Jurkat, Clone E6-1 (cell line): ENCODE measurements at regions not wholly inside any gene's neighbourhood (a gene's known extent, or its start where the extent isn't known, plus 50 kb on each side); places are given as distances from the start of the nearest gene placed in this dataset.

Experiments used
- DNase-seq: peaks from one replicate; pipeline ENCODE4 v3.0.0-alpha.2; 2011; ENCODE audit warnings: low read depth, low spot score
- H3K4me3 ChIP-seq: 2 replicates; pipeline ENCODE4 v1.5.1; 2011; ENCODE audit warnings: mild to moderate bottlenecking, low read length, control low read depth, moderate library complexity

DNA sequence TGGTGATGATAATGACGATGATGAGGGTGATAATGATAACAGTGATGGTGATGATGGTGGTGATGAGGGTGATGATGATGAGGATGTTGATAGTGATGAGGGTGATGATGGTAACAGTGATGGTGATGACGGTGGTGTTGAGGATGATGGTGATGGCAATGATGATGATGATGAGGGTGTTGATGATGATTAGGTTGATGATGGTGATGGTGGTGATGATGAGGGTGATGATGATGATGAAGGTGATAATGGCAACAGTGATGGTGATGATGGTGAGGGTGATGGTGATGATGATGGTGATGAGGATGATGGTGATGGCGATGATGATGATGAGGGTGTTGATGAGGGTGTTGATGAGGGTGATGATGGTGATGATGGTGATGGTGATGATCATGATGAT lies 93.8 kb upstream of the ZNF469 start:
- no peak for DNase-seq
- H3K4me3 ChIP-seq, result no peak overlapping the region

DNA sequence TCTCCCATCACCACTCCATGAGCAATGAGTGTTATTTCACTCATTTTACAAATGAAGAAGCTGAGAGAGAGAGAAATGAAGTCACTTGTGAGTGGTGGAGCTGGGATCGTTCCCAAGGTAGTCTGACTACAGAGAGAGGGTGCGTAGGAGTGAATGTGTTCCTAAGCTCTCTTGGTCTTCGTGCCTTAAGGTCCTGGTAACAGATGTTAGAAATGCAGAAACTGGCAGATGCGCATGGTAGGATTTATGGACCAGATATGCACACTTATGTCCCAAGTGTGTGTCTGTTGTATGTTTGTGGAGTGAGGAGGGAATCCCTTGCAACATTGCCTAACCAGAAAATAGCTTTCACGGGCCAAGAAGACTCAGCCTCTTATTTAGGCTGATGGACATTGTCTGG lies 93.2 kb upstream of the ZNF469 start:
- H3K4me3 ChIP-seq, result no peak overlapping the region
- DNase-seq, result no peak

DNA sequence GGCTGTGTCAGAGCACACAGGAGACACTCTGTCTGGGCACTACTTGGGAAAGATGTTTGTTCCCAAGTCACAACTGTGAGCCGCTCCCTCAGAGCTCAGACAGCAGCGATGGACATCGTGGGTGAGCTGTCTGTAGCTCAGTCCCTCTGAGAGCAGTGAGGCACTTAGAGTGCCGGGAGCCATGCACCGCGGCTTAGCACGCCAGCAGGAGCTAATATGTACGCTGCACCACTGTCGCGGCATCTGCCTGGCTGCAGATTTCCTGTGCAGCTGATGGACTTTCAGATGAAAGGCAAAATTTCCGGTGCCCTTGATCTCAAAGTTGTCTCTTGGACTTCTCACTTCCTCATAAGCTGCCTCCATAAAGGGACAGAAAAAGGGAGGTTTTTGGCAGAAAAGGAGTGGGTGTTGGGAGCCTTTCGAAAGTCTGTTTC lies 92.8 kb upstream of the ZNF469 start:
- no peak overlapping the region for H3K4me3 ChIP-seq
- DNase-seq, result no peak

DNA sequence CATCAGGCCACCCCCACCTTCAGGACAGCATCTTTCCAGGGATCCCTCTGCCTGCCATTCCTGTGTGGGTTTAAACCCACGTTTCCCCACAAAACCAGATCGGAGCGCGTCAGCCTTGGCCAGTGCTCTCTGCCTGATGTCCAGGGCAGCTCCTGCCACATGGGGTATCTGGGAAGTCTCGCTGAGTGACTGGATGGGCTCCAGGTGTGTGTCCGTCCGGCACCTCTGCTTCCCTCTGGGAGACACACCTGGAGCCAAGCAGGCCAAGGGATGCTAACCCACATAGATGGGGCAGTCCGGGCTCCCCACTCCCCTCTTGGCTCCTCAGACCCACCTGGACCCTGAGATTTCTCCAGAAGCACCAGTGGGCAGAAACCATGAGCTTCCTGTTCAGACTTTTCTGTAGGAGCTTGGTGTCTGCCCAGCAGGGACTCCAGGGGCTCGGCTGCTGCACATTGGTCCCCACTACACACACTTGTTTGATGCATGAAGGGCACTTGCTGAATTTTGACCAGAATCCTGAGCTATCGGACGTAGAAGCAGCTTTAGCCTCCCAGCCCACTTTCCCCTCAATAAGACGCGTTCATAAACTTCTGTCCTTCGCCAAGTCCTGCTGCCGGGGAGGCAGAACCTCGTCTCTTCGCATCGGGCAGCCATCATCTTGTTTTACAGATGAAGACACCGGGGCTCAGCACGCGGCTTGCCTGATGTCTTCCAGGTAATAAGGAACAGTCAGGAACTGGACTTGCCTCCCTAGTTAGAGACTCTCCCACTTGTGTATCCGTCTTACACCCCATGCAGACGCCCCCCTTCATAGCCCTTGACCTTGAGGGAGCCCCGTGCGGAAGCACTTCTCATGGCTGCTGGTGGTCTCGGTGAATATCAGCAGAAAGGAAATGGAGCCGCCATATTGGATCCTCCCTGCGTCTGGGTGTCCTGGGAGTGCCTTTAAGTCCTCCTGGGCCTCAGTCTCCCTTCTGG lies 91.6 kb upstream of the ZNF469 start:
- no peak overlapping the region for H3K4me3 ChIP-seq
- no peak for DNase-seq

DNA sequence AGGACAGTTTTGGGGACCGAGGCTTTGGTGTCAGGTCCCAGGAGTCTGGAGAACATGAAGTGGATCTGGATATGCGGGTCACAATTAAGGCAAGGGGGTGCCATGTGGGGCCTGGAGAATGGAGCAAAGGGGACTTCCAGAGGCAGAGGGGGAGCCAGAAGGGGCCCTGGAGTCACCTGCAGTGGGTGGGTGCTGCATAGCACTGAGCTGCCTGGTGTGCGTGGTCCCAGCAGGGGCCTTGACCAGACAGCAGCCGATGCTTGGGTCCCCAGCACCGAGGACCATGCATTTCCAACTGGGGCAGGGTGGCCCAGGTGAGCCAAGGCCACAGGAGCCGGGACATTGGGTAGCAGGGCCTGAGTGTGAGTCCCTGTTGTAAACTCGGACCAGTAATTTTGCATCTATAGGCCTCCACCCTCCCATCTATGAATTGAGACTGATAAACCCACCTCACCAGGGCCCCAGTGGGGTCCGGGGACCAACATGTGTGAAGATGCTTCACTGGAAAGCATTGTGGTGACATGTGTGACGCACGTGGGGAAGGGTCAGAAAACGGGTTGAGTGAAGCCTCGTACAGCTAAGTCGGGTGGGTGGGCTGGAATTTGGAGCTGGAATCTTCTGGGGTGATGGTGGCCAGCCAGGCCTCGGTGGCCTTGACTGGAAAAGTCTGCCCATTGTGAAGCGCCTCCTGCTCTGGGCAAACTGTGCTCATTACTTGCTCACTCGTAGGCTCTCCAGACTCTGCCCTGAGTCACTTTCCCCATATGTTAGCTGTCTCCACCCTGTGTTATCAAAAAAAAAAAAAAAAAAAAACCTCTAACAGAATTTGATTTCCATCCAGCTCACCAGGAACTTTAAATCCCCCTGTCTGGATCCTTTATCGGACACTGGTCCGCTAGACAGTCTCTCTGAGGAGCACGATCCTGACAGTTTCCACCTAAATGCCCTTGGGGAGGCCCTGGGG lies 90.5 kb upstream of the ZNF469 start:
- no peak for DNase-seq
- no peak overlapping the region for H3K4me3 ChIP-seq

DNA sequence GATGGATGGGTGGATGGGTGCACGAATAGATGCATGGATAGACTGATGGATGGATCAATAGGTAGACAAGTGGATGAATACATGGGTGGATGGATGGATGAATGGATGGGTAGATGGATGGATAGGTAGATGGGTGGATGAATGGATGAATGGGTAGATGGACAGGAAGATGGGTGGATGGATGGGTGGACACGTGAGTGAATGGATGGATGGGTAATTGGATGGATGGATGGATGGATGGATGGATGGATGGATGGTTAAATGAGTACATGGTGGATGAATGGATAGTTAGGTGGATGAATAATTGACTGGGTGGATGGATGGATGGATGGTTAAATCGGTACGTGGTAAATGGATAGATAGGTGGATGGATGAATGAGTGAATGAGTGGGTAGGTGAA lies 89.7 kb upstream of the ZNF469 start:
- H3K4me3 ChIP-seq, result no peak overlapping the region
- DNase-seq, result no peak

DNA sequence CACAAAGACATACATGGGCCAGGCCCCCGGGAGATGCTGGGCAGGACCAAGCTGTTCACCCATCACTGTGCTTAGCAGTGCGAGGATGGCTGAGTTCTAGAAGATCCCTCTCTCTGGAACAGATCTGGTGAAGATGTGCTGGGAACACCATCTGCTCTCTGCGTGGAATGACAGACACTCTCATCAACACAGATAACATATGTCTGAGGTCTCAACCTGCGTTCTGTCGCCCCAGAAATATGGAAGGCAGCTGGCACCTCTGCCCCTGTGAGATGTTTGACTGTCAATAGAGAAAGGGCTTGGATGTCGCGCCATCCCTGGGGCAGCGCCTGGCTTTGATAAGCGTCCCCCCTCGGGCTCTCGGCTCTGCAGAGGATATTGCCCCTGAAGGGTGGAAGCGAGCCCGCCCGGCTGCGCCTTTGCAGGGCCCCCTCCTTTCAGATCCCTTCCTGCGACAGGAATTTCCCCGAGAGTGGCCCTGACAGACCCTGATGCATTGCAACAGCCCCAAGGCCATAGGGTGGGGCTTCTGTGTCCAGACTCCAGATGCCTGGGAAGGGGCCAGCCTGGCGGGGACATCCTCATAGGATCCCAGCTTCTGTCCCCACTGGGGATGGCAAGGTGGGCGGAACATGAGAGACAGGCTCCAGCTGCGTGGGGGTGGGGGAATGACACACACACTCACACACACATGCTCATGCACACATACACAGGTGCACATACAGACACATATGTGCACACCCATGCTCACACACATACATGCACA lies 86.9 kb upstream of the ZNF469 start:
- no peak for DNase-seq
- H3K4me3 ChIP-seq, result no peak overlapping the region

DNA sequence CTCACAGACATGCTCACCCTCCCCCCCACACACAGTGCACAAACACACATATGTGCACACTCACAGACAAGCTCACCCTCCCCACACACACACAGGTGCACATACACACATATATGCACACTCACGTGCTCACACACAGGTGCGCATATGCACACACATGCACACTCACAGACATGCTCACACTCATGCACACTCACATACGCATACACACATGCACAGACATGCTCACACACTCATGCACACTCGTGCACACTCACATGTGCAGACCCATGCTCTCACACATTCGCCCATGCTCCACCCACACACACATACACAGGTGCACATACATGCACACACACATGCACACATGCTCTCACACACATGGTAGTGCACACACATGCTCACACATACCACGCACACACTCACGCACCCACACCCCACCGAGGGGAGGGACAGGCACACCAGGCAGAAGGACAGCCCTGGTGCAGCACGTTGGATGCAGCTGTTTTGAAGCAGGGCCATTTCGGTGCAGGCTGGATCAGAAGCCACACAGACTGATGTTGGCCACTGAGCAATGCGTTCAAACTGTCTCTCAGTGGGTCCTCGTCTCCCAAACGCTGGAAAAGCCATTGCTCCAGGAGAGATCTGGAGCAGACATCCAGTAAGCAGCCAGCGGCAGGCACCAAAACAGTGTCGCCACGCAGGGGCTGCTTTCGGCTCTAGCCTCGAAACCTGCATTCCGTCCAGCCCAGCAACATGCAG lies 86.2 kb upstream of the ZNF469 start:
- H3K4me3 ChIP-seq, result no peak overlapping the region

DNA sequence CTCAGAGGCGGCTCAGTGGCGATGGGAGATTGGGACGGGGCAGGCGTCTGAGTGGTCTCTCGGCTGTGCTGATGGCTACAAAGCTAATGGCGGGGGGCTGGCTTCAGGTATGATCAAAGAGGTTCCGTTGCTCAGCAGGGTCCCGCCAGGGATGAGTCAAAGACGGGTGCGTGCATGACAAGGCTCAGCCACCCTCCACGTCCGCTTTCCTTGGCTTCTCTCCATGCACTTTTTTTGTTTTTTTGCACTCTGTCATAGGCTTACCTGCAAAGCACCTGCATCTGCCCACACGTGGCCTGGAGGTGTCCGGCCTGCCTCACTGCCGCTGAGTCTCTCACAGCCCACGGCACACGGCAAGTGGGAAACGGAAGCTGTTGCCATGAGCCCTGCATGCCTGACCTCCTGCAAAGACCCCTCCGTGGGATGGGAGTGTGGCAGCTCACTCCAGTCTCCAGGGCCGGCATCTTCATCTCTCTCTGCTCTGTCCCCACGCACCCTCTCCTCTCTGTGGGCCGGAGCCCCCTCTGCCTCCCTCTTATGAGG lies 85.5 kb upstream of the ZNF469 start:
- no peak overlapping the region for H3K4me3 ChIP-seq
- no peak for DNase-seq

More for the DNA sequence above, 86.2 kb upstream of the ZNF469 start:
- DNase-seq, result no peak

DNA sequence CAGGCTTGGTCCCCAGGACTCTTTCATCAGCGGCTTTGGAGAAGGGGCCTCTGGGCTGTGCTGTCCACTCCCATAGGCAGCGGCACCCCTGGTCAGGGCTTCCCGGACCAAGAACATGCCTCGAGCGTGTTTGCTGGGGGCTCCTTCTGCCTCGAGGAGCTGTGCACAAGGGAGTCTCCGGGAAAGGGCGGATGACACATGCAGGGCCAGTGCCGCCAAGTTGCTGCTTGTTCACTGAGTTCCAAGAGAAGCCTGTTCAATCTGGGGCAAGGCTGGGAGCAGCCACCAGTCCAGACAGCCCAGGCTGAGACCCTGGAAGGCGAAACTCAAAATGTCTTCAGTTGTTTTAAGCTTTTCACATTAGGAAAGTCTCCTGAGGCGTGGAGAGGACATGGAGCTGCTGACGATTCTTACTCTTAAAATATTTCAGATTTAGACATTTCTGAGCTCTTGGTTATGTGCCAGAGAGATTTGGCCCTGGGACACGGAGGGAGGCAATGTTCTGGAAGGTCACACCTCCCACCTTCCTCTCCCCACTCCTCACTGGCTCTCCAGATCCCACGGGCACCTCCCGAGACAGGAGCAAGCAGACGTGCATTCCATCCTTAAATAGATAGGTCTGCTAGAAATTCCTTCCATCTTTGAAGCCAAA lies 84.5 kb upstream of the ZNF469 start:
- DNase-seq, result no peak
- no peak overlapping the region for H3K4me3 ChIP-seq

DNA sequence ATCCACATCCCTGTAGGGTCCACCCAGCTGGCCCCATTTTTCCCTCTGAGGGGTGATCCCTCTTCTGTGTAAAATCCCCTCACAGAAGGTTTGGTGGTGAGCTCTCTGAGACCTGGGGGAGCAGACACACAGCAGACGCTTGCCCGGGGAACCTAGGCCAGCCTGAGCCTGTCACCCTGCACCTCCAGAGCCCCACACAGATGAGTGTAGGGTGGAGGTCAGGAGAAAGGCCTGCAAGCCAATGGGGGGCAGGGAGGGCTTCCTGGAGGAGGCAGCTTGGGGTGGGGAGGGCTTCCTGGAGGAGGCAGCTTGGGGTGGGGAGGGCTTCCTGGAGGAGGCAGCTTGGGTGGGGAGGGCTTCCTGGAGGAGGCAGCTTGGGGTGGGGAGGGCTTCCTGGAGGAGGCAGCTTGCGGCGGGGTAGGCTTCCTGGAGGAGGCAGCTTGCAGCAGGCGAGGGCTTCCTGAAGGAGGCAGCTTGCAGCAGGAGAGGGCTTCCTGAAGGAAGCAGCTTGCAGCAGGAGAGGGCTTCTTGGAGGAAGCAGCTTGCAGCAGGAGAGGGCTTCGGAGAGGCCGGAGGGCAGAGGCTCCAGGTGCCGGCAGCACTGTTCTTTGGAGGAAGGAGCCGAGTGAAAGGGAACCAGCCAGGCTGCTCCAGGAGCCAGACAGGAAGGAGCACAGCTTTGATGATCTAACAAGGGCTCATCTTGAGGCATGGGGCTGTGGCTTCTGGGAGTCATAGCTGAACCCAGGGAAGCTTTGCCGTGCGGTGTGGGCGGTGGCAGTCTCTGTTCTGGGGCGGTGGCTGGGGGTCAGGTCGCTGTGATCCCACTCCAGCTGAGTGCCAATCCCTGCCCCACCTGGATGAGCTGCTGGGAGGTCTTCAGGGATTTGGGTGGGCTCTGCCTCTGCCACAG lies 83.7 kb upstream of the ZNF469 start:
- DNase-seq, result no peak
- H3K4me3 ChIP-seq, result no peak overlapping the region

DNA sequence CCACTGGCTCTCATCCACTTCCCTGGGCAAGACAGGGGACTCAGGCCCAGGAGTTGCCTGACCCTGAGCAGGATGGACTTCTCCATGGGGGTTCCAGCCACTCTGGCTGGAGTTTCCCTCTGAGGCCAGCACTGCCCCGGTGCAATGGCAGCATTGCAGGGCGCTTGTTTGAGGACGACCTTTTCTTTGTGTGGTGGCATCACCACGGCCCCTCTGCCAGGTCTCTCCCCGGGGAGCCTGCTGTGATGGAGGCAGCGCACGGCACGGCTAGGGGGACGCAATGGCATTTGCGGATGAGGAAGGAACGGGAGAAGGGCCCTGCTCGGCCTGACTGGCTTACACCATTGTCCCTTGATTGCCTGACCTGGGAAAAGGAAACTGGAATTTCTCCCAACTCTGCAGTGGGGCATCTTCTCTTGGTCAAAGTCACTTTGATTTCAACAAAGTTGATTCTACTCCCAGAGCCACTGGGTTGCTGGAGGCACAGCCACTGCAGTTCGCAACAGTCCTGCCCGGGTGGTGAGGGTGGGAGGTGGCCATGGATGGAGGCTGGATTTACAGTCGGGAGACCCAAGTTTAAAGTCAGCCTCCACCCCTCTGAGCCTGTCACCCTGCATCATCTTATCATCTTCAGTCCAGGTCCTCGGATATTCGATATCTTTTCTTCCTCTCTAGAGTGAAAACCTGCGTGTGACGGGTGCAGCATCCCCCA lies 82.9 kb upstream of the ZNF469 start:
- no peak overlapping the region for H3K4me3 ChIP-seq
- no peak for DNase-seq

DNA sequence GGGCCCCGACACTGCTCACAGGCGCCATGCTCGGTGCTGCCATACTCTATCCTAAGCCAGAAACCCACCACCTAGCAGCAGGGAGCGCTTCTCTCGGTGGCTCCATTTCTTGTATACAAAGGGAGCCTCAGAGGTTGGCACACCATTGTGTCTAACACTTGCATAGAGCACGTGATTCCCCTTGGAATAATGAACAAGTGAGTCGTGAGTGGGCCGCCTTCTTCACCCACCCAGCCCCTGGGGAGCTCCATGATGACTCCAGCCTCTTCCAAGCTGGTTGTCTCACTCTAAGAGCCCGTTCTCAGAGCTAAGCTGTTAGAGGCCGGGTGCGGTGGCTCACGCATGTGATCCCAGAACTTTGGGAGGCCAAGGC lies 82.3 kb upstream of the ZNF469 start:
- no peak for DNase-seq
- H3K4me3 ChIP-seq, result no peak overlapping the region

DNA sequence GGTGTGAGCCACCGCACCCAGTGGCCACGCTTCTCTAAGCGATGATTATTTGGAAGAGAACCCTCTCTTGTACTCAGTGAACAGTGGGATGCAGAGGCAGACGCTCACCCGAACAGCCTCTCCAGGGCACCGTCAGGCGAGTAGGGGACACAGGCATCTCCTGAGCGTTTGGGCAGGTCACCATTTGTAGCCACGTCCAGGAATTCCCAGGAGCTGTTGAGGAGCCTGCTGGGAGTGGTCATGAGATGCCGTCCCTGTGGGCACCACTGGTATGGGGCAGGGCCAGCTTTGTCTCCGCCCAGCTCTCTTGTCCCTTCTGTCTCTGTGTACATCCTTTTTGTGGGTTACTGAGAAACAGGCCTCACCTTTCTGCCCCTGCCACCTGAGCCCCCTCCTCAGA lies 81.3 kb upstream of the ZNF469 start:
- H3K4me3 ChIP-seq, result no peak overlapping the region
- no peak for DNase-seq

DNA sequence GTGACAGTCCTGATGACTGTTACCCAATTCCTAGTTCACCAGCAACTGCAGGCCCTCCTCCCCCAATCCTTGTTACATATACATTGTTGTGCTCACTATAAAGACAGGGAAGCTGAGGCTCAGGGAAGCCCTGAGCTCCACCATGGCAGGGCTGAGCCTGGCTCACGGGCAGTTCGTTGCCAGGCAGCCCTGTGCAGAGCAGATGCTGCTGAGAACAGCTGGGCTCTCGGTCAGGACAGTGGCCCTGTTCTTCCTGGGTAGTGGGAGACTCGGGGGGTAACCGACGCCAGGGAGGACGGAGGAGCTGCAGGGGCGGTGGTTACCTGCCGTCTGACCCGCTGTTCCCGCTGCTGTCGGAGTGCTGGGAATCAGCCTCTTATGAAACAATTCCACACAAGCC lies 80.9 kb upstream of the ZNF469 start:
- no peak for DNase-seq
- H3K4me3 ChIP-seq, result no peak overlapping the region

DNA sequence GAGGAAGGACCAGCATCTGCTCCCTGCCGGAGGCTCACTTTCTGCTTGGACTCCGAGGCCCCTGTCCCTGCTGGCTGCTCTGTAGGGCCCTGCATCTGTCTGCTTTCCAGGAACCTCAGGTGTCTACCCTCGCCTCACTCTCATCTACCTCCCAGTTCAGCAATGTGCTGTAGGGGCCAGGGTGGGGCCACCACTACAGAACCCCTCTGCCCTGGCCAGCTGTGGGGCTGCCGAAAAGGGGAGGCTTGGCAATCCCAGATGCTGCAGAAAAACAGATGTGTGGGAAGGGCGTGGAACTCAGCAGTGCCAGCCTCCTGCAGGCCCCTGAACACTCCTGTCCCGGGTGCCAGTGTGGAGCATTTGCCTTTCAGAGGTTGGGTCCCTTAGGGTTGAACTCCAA lies 80.1 kb upstream of the ZNF469 start:
- no peak overlapping the region for H3K4me3 ChIP-seq
- DNase-seq, result no peak
